Suprapubic skin (tissue), 3 donors: ENCODE measurements at regions not wholly inside any gene's neighbourhood (a gene's known extent, or its start where the extent isn't known, plus 50 kb on each side); places are given as distances from the start of the nearest gene placed in this dataset.

Experiments used
- POLR2AphosphoS5 ChIP-seq, 3 donors: sonication (generic); formaldehyde crosslinking; IDR thresholded peaks; one replicate each; pipeline ENCODE4 v1.6.1; 2017; ENCODE audit warnings: antibody characterized with exemption in 3 of 3
- TF ChIP-seq, protein P1 (sequence below), 2 donors: fragments of 200-600 bp in 1 of 2; fragments of 450-650 bp in 1 of 2; sonication (generic) in 1 of 2; IDR thresholded peaks; one replicate each; pipeline ENCODE4 v1.5.1; 2016 to 2019; ENCODE audit warnings: antibody characterized with exemption in 2 of 2, mild to moderate bottlenecking in 1 of 2, moderate library complexity in 1 of 2

DNA sequence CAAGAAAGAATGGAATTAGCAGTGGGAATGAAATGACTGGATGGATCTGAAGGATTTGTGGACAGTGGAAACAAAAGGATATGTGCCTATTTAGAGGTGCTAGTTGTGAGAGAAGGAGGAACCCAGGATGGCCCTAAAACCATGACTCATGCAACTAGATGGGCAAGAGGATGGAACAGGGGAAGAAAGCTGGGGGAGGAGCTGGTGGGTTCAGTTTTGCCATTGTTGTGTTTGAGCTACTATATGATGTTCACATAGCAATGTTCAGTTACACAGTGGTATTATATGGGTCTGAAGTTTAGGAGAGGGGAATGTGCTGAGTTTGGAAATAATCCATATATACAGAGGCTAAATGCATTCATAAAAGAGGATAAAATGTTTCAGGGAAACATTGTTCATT lies 125.7 kb upstream of the SSTR4 start:
- TF ChIP-seq, protein P1, sequence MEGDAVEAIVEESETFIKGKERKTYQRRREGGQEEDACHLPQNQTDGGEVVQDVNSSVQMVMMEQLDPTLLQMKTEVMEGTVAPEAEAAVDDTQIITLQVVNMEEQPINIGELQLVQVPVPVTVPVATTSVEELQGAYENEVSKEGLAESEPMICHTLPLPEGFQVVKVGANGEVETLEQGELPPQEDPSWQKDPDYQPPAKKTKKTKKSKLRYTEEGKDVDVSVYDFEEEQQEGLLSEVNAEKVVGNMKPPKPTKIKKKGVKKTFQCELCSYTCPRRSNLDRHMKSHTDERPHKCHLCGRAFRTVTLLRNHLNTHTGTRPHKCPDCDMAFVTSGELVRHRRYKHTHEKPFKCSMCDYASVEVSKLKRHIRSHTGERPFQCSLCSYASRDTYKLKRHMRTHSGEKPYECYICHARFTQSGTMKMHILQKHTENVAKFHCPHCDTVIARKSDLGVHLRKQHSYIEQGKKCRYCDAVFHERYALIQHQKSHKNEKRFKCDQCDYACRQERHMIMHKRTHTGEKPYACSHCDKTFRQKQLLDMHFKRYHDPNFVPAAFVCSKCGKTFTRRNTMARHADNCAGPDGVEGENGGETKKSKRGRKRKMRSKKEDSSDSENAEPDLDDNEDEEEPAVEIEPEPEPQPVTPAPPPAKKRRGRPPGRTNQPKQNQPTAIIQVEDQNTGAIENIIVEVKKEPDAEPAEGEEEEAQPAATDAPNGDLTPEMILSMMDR (IDR thresholded peaks at IDR 0.05) = no peak
- no peak for TF ChIP-seq POLR2AphosphoS5 (IDR thresholded peaks at IDR 0.05)
